PFSK-1 (cell line): ENCODE measurements at regions not wholly inside any gene's neighbourhood (a gene's known extent, or its start where the extent isn't known, plus 50 kb on each side); places are given as distances from the start of the nearest gene placed in this dataset.

Experiments
- POLR2AphosphoS5 ChIP-seq: IDR thresholded peaks from 2 replicates; pipeline ENCODE4 v1.6.1; 2012; ENCODE audit warnings: low read depth, mild to moderate bottlenecking, control low read depth, low read length, moderate library complexity
- SIN3A ChIP-seq: IDR thresholded peaks from 2 replicates; pipeline ENCODE4 v1.6.1; 2012; ENCODE audit warnings: mild to moderate bottlenecking, low read length, moderate library complexity, borderline replicate concordance; ENCODE audit not compliant: insufficient read depth
- TAF1 ChIP-seq: IDR thresholded peaks from 2 replicates; pipeline ENCODE4 v1.6.1; 2012; ENCODE audit warnings: low read length, control low read depth, borderline replicate concordance; ENCODE audit not compliant: insufficient read depth
- TF ChIP-seq, protein P1 (sequence below), 2 experiments: IDR thresholded peaks; 2 replicates each; pipeline versions ENCODE4 v1.6.1 to v1.8.0; 2011 to 2012; ENCODE audit warnings: low read depth in 2 of 2, low read length in 2 of 2, control low read depth in 1 of 2, inconsistent platforms in 1 of 2, mild to moderate bottlenecking in 1 of 2, moderate library complexity in 1 of 2; ENCODE audit not compliant: insufficient read depth in 1 of 2

DNA sequence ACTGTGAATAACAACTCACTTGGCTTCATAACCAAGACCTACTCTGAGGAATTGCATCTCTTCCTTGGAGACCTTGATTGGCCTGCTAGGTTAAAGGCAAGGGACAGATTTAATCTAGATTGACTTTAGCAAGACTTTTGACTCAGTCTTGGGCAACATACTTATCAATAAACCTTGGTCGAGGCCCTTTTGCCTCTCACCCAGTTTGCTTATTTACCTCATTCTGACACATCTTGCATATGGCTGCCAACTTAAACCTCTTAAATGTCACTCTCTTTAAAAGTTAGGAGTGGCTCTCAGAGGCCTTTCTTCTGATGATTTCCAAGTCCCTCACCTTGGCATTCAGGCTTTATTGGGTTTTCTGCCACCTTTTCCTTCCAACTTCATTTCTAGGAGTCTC is 124.5 kb downstream of the BAMBI start:
- no peak for TF ChIP-seq TAF1
- no peak for TF ChIP-seq SIN3A
- no peak for TF ChIP-seq POLR2AphosphoS5
- TF ChIP-seq, protein P1, sequence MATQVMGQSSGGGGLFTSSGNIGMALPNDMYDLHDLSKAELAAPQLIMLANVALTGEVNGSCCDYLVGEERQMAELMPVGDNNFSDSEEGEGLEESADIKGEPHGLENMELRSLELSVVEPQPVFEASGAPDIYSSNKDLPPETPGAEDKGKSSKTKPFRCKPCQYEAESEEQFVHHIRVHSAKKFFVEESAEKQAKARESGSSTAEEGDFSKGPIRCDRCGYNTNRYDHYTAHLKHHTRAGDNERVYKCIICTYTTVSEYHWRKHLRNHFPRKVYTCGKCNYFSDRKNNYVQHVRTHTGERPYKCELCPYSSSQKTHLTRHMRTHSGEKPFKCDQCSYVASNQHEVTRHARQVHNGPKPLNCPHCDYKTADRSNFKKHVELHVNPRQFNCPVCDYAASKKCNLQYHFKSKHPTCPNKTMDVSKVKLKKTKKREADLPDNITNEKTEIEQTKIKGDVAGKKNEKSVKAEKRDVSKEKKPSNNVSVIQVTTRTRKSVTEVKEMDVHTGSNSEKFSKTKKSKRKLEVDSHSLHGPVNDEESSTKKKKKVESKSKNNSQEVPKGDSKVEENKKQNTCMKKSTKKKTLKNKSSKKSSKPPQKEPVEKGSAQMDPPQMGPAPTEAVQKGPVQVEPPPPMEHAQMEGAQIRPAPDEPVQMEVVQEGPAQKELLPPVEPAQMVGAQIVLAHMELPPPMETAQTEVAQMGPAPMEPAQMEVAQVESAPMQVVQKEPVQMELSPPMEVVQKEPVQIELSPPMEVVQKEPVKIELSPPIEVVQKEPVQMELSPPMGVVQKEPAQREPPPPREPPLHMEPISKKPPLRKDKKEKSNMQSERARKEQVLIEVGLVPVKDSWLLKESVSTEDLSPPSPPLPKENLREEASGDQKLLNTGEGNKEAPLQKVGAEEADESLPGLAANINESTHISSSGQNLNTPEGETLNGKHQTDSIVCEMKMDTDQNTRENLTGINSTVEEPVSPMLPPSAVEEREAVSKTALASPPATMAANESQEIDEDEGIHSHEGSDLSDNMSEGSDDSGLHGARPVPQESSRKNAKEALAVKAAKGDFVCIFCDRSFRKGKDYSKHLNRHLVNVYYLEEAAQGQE (IDR thresholded peaks at IDR 0.05; ENCODE audit: insufficient read depth in 1 of 2, low read depth in 2 of 2, low read length in 2 of 2): no peak
